ENCODE measurements at regions not wholly inside any gene's neighbourhood (a gene's known extent, or its start where the extent isn't known, plus 50 kb on each side); places are given as distances from the start of the nearest gene placed in this dataset.

- TF ChIP-seq CTCF (IDR thresholded peaks at IDR 0.05; ENCODE audit: borderline replicate concordance, extremely low read depth, low read length, poor library complexity, severe bottlenecking) = no peak
- TF ChIP-seq EZH2 (IDR thresholded peaks at IDR 0.05; ENCODE audit: borderline replicate concordance, low read depth, low read length, severe bottlenecking) = no peak
Observed at GRCh38 chr2:200217320-200217719, 89.2 kb upstream of the SPATS2L start.

Data from DND-41 (cell line).